NCI-H146 (cell line): ENCODE measurements at regions not wholly inside any gene's neighbourhood (a gene's known extent, or its start where the extent isn't known, plus 50 kb on each side); places are given as distances from the start of the nearest gene placed in this dataset.
A peak's percentile ranks its signal among the peaks of the same experiment; 100 is the strongest.

Source experiments
- DNase-seq: peaks from one replicate; lab custom pipeline; 2025; lab: John Stamatoyannopoulos, UW

DNA sequence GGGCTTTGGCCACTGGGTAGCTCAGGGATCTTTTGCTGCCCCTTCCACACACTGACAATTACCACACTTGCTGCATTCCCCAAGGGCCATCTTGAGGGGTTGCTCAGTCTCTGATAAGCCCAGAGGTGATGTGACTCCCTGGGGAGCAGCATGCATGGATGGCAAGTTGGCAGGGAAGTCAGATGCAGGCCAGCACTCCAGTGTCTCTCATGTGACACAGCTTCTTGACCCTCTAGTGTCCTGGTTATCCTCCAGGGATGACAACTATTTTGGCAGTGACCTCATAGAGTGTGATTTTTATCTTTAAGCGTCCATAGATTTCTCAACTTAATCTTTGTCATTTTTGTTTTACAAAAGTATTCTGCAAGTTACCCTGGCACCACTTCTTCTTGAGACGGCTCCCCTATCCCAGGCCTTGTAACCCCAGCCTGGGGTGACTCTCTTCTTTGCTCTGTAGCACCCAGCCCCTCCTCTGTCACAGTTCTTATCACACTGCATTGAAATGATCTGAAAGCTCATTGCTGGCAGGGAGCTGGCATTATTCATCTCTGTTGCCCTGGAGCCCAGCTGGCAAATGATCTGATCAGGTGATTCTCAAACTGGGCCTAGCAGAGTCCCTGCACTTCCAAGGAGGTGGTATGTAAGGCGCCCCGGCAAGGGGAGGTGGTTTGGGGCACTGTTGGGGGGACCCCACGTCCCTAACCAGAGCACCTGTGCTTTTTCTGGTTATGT is 72.6 kb downstream of the TENT5C start:
- no peak for DNase-seq

DNA sequence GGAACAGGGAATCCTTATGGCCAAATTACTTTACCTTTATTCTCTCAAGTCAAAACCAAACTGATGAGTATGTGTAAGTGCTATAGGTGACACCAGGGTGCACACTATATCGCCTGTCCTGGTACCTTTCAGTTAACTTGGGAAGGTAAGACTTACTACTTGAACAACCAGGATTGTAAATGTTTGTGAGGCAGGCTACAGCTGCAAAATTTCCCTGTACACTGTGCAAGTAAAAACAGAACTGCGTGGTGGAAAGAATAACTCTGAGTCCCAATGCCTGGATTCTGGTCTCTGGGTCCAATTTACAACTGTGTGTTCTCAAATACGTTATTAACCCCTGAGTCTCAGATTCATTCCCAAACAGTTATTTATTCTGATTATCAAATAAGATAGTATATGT is 73.5 kb downstream of the TENT5C start:
- DNase-seq, result no peak

DNA sequence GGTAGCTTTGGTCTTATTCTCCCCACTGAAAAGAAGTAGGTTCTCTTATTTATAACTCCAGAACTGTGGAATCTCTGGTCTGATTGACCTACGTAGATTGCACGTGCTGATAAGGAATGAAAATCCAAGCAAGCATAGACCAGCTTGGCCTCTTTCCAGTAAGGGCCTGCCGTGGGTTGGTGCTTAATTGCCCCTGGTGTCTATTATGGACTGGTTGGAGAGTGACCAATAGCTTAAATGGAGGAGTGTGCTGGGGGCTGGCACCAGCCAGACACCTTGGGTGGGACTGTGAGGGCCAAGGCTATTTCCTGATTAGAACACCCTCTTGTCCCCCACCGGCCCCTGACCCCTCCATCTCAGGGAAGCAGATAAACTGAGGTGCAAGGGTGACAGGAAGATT is 74.0 kb downstream of the TENT5C start:
- no peak for DNase-seq

DNA sequence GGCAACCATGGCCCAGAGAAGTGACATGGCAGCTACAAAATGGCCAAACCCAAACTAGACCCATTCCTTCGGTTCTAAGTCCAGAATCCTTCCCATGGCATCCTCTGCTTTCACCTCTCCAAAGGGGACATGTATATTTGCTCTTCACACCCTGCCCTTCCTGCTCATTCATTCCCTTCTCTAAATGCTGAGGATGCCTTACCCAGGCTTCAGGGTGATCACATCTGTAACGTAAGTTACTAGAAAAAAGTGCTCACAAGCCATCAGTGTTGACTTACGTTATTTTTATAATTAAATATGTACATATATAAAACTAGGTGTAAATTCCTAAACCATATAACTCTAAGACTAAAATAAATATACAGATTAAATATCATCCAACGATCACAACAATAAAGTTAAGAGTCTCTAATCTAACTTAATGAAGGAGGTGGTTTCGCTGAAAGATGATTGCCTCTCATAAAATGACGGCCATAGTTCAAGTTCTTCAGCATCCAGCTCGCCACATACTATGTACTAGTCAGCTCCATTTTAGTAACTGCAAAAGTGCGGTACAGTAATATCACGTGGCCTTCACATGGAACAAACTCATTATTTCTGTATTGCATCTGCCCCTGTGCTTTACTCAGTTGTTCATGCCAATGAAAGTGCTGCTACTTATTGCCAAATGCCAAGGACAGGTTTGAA is 74.6 kb downstream of the TENT5C start:
- no peak for DNase-seq

DNA sequence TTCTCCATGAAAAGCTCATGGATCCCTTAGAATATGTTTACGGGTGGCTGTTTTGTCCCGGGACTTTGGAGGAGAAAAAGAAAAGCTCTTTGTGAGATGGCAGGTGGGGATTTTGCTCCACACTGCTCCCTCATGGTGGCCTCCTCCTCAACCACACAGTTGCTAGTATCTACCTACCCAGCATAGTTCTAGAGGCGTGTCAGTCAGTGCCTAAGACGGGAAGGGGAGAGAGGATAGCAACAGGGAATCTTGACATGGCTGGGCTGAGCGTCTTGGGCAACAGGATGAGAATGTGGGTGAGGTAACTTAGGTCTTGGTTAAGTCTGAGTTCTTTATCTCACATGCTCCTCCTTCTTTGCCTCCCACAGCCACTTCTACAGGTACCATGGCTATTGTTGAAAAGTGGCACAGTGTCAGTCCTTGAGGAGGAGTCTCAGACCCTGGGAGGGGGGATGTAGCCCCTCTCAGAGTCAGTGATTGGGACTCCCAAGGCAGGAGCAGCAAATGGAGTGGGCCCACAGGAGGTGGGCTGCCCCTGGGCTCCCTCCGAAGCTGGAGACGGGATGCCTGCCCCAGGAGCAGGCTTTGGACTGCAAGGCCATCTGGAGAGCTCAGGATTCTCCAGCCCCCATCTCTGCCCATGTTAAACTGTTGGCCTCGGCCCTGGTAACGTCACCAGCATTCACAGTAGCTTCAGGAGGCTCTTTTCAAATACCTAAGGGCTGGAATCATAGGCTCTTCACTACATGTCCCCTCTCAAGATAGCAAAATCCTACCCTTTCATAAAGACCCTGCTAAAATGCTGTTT is 75.4 kb downstream of the TENT5C start:
- DNase-seq, result no peak

DNA sequence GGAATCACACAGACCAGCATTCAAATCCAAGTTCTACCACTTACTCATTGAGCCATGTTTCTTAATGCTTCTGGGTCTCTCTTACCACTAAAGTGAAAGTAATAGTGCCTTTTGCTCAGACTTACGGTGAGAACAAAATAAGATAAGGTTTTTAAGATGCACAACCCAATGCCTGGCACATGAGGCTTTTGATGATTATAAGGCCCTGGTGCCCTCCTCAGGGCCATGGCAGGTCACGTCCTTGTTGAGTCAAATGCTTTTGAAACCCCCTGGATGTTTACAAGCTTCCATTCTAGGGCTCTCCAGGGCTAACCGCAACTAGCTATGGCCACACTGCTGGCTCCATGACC is 76.0 kb downstream of the TENT5C start:
- no peak for DNase-seq

DNA sequence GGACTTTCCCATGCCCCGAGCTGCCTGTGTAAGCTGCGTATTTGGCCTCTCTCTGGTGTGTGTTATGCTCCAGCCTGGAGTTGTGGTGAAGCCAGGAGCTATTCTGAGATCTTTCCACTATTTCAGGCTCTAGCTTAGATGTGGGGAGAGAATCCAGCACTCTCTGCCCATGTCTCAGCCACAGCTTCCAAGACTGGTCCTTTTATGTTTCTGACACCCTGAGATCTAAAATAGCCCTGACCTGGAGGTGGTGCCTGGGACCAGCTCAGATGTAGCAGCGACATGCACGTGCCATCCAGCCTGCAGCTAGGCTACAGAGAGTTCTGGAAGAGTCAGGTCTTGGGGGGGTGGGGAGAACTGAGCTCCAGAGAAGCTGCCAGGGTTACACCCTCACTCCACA is 76.5 kb downstream of the TENT5C start:
- no peak for DNase-seq

DNA sequence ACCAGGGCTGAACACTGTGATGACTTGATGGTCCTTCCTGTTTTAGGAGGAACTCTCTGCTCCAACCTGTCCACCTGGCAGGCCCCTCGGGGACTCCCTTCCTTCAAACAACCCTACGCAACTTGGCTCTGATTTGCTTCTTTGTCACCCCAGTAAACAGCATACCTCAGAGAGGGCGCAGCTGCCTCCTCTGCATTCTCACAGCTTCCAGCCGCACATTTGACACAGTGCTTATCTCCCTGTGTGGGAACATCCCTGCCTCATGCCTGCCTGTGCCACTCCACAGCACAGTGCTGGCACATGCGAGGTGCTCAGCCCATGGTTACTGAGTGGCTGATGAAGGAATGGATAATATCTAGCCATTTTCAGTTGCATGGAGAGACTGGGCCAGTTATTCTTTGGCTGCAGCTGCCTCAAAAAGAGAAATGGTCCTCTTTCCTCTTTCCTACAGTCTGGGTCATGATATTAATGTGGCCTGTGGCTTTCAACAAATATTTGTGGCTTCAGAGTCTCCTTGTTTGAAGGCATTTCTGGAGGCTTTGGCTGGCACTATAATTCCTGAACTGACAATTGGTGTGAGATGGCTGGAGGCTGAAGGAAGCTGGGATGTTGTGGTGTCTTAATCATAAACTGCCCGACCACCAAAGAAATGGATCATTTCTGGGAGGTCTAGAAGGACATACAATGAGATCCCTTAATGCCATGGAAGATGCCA is 77.9 kb downstream of the TENT5C start:
- no peak for DNase-seq

DNA sequence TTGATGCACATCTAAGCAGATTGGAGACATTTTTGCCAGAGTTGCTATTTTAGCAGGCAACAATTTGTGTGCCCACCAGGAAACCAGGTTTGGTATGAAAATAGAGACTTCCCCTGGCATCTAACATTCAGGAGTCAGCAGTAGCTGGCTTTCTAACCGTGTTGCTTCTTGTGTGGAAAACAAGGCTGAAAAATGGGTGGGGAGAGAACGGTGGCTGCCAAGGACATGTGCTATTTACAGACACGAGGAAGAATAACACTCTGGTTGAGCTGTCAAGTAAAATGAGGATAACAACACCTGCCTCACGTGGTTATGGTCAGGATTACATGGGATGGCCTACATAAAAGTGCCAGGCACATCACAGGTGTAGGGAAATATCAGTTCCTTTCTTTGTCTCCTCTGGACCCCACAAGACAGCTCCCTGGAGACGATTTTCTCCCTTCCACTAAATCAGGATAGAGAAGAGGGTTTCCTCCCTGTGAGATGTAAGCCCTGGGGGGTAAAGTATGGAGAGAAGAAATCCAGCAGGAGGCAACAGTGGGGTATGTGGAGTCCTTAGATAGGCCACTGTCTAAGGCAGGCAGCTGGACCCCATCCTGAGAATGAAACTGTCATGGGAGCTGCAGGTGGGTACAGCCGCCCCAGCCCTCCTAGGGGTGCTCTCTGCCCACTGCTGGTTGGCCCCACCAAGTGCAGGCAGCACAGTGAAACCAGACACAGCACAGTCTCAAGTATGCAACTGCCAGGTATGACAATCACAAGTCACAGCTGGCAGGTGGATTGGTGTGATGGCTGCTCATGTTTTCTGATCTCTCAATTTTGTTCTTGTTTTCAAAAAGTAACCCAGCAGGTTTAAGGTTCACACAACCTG is 80.3 kb downstream of the TENT5C start:
- peak; percentile 5 for DNase-seq

DNA sequence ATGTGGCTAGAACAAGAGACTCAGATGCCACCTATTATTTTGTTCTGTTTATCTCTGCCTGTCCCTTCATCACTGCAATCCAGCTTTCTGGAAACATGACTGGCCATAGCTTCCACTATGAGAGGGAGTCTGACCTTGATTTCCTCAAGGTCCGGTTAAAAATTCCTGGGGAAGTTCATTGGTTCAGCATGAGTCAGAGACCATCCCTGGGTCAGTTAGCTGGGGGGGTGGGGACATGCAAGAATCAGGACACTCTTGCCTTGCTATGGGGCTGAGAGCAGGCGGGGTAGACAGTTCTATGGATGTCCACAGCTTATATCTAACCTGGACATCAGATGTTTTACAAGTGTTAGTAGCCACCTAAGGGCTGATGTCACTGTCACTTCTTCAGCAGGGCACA is 81.1 kb downstream of the TENT5C start:
- no peak for DNase-seq

DNA sequence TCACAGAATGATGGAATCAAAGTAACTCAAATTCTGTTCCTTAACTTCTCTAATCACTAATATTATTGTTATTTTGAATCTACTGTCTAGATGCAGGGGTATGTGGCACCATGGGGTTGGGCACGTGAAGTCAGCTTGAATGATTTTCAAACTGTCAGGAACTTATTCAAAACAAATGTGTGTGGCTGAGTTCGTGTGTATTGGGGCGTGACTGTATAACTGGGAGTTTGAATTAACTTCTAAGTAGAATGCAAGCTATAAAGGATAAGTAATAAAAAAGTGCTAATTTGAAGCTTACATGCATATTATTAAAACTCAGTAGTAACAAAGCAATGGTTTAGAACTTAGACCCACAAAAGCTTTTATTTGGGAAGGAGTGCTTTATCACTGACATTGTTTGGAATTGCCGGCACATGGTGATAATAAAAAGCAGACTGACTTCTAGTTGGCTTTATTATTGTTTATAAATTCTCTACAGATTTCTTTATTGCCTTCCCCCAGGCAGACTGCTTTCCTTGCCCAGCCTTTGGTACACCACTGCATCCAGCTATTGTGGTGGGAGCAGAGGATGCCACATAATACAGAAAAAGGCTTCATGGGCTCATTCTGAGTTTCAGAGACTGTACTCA is 84.3 kb downstream of the TENT5C start:
- DNase-seq, result no peak

DNA sequence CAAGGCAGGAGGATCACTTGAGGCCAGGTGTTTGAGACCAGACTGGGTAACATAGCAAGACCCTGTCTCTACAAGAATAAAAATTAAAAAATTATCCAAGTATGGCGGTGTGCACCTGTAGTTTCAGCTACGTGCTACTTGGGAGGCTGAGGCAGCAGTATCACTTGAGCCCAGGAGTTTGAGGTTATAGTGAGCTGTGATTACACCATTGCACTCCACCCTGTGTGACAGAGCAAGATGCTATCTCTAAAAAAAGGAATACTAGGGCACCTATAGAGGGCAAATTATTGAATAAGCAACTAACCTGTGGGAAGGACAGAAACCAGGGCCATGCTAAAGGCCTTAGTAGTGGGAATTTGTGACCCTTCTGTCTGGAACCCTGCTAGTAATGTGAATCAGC is 86.1 kb downstream of the TENT5C start:
- DNase-seq, result no peak

DNA sequence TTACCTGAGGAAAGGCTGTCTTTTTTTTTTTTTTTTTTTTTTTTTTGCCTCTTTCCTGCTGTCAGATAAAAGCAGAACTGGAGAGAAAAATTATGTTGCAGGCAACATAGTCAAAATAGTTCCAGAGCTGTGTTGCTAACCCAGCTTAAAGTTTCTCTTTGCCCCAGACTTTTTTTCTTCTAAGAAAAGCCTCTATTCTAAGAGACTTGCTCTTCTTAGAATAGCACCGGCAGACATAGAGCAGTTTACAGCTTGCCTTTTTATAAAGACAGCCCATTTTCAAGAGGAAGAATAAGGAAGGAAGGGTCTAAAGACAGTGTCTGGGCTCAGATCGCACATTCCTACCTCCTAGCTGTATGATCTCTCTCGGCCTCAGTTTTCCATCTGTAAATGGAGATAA is 88.7 kb downstream of the TENT5C start:
- no peak for DNase-seq

DNA sequence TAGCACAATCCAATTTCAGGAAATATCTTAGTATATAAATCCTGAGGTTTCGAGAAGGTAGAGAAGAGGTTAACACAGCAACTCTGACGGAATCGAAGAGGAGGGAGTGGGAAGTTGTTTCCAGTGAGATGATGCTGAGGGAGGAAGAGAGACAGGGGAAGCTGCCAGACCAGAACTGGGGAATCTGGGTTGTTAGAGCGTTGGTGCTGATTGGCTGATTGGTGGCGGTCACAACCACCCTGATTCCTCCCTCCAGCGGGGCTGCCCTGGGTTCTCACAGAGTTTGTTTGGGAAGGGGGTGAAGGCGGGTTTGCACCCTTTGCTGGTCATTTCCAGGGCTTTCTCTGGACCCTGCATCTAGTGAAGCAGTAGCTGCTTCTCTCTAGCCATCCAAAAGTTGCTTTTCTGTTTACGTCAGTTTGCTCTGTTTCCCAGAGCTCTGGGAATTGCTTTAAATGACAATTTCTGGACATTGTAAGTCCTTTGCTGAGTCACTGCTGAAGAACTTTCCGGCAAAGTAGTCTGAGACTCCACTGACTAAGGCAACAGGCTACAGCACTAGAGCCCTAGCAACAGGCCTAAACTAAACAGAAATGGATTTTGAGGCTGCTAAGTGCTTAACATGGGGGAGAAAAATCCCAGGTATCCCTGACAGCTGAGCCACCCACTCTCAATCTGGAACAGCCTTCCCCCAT is 90.1 kb downstream of the TENT5C start:
- no peak for DNase-seq

DNA sequence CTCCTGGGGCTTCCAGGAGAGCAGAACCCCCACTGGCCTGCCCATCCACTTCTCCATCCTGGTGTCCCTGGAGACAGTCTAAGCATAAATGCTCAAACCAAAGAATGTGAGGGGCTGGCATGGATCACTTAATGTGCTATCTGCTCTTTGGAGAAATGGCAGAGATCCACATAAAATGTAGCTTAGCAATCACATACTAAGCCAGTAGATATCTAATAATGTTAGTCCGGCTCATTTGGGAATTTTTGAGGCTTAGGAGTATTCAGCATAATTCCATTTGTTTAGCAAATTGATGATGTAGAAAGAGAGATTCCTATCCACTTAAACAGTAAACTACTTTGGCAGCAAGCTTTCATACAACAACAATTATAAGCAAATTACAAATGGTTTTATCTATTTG is 90.7 kb downstream of the TENT5C start:
- no peak for DNase-seq

DNA sequence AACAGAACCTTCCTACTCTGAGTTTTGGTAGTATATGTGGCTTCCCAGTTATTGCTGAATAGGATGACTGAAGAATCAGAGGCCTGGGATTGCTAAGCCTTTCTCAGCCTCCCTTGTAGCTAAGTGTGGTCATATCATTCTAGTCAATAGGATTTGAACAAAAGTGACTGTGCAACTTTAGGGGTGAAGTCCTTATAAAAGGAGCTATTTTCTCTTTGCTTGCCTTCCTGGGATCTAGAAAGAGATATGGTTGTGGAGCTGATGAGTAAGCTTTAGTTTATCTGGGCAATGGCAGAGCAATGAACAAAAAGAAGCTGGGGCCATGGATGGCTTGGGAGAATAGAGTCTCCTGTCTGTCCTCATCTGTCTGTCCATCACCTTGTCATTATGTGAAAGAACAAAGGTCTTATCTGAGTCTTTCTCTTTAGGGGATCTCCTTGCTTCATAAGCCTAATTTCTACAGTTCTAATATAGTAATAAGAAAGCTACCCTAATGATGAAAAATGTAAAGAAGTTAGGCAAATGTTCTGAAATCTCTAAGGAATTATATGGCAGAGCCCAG is 91.5 kb downstream of the TENT5C start:
- no peak for DNase-seq

DNA sequence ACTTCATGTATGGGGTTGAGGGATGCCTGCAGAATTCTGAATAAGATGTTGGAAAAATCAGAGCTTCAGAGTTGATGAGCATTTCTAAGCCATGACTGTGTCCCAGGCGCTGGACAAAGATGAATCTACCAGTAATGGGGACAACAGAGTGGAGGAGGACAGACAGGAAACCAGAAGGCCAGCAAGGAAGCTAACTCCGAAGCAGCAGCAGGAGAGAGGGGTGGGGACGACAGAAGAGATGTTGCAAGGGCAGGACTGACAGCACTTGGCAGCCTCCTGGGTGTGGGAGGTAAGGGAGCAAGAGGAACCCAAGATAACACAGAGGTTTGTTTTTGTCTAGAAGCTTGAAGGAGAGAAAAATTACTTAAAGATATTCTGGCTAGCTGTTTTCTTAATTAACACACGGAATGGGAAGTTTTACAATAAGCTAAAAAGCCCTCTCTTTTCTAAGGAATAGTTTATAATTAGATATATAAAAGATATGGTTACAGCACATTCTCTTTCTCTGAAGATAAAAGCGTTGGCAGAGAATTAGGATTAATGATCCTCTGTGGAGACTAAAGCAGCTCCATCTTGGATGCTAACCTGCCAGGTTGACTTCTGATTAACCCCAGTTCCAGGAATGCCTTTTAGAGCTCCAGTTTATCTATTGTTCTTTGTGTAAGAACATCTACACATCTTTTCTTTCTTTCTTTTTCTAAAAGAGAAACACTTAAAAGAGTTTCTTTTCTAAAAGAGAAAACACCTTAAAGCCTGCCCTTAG is 92.7 kb downstream of the TENT5C start:
- no peak for DNase-seq

DNA sequence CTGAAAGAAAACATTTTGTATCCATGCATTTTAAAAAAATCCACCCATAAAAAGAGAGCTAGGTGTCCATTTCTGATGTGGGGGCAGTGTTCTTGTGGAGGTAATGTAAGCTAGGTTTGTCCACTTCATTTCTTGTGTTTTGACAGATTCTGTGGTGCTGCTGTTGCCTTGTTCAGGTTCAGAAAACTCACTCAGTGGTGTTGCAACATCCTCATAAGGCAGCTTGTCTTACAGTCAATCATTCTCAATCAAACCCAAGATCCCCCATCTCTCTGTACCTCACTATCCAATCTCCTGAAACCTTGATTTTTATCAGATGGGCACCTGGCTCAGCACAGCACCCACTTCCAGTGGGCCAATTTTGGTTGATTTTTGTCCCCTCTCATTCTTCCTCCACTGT is 94.1 kb downstream of the TENT5C start:
- DNase-seq, result no peak

DNA sequence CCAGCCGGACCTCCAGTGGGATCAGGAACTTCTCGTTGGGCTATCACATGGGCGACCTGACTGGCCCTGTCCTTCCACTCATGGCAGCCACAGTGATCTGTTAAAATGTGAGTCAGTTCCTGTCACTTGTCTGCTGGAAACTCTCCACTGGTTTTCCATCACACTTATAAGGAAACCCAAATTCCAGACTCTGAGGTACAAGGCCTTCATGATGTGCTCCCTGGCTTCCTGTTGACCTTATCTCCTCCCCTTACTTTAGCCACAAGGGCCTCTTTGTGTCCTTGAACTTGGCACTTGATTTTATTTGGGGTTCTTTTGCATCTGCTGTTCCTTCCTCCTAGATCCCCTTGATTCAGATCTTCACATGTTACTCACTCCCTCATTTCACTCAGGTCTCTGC is 96.8 kb downstream of the TENT5C start:
- DNase-seq, result no peak
